Heart right ventricle (tissue), 16 donors: ENCODE measurements at regions not wholly inside any gene's neighbourhood (a gene's known extent, or its start where the extent isn't known, plus 50 kb on each side); places are given as distances from the start of the nearest gene placed in this dataset.

Experiments used
- ATAC-seq, 8 donors: fragments of 200-7000 bp; cut with Tn5 transposase; one replicate each; pipeline ENCODE4 v1.9.1; 2020; ENCODE audit warnings: mild to moderate bottlenecking in 8 of 8, moderate library complexity in 8 of 8, moderate number of reproducible peaks in 1 of 8
- DNase-seq, 2 donors: peaks; one replicate each; pipeline ENCODE4 v3.0.0-alpha.2; 2020
- H3K27ac ChIP-seq, 10 donors: fragments of 200-600 bp; sonication (generic) in 2 of 10; one replicate each; pipeline versions ENCODE4 v1.5.0 to v1.8.0; 2020 to 2022; ENCODE audit warnings: mild to moderate bottlenecking in 3 of 10
- H3K27me3 ChIP-seq, 7 donors: fragments of 200-600 bp; one replicate each; pipeline ENCODE4 v1.8.0; 2021 to 2022; ENCODE audit warnings: mild to moderate bottlenecking in 2 of 7
- H3K36me3 ChIP-seq, 9 donors: fragments of 200-600 bp; sonication (generic) in 1 of 9; one replicate each; pipeline versions ENCODE4 v1.5.0 to v1.8.0; 2020 to 2022; ENCODE audit warnings: mild to moderate bottlenecking in 2 of 9
- H3K4me1 ChIP-seq, 9 donors: fragments of 200-600 bp; sonication (generic) in 1 of 9; one replicate each; pipeline versions ENCODE4 v1.5.0 to v1.8.0; 2020 to 2022; ENCODE audit warnings: mild to moderate bottlenecking in 4 of 9
- H3K4me3 ChIP-seq, 10 donors: fragments of 200-600 bp; sonication (generic) in 2 of 10; one replicate each; pipeline versions ENCODE4 v1.5.0 to v1.8.0; 2020 to 2022; ENCODE audit warnings: mild to moderate bottlenecking in 7 of 10, moderate library complexity in 2 of 10
- H3K9me3 ChIP-seq, 11 donors: fragments of 200-600 bp in 10 of 11; sonication (generic) in 2 of 11; one replicate each; pipeline versions ENCODE4 v1.5.0 to v1.8.0; 2013 to 2022; ENCODE audit warnings: mild to moderate bottlenecking in 2 of 11, control low read depth in 1 of 11, moderate library complexity in 1 of 11
- CTCF ChIP-seq, 9 donors: fragments of 200-600 bp; sonication (generic) in 2 of 9; IDR thresholded peaks; one replicate each; pipeline versions ENCODE4 v1.5.0 to v1.8.0; 2021 to 2022; ENCODE audit warnings: antibody characterized with exemption in 9 of 9, mild to moderate bottlenecking in 5 of 9, moderate library complexity in 1 of 9
- WGBS, 2 donors: extraction: QIAGEN DNeasy Blood & Tissue Kit; methylation state at CpG; one replicate each; pipeline ENCODE4 v1.1.7; 2013; ENCODE audit warnings: inconsistent platforms in 1 of 2; 5-methylcytosine and 5-hydroxymethylcytosine counted together
- intact Hi-C, 10 donors: fragments of 100-400 bp; cut with DNase I; formaldehyde crosslinking; loops; one replicate each; pipeline versions ENCODE4 v1.11.1 to v1.14.2; 2022
- donor health status: Arrhythmogenic right ventricular cardiomyopathy.
- donor health status: ischemic (EF 13 %, LVEDD 7.1; RV severe dilation, severe dysfunction).
- donor health status: healthy with polysubstance abuse.
- donor health status: DM: no; HTN: yes; CAD: no.
- donor health status: DM: no; HTN: no; CAD: no.
- donor health status: ischemic (EF 25% LVEDD 6.9; RV normal size, moderate dysfunction).
- donor health status: ischemic (EF 25% LVEDD 5.7; RV mildly dilated, moderate dysfunction).
- donor health status: healthy.
- donor health status: DM: yes; HTN: yes; CAD: no.
- donor health status: Ischemic cardiomyopathy.
- donor health status: ischemic (EF 35%, LVEDD 5.7; RV mildly dilated, moderate dysfunction).
- donor health status: nonischemic (EF 11% LVEDD 7.7; RV severe dilation, severe dysfunction).
- donor health status: DM: yes; HTN: yes; CAD: no.
- donor health status: PGD.
- donor health status: ischemic (EF 29% LVEDD 5.4; RV normal size, mild dysfunction).
- donor health status: nonischemic (EF 23%, LVEDD 6.1; RV moderate dilation, normal function).

GRCh38 chr3:96430079-96430478 lies 384.3 kb upstream of the EPHA6 start:
- ATAC-seq, result no peak
- no peak for DNase-seq
- Histone ChIP-seq H3K9me3 (no peaks in the 10 kb centered on the region), H3K4me1 (no peaks in the 10 kb centered on the region), H3K27ac (no peak overlapping the region), H3K36me3 (no peaks in the 10 kb centered on the region), H3K27me3 (no peaks in the 10 kb centered on the region), H3K4me3 (no peak overlapping the region)
- intact Hi-C loops, result no loop called here
- no peak for TF ChIP-seq CTCF (IDR thresholded peaks at IDR 0.05)
- WGBS, 2 donors, result 69 to 75% methylated on average over 2 of the region's 2 CpGs

DNA sequence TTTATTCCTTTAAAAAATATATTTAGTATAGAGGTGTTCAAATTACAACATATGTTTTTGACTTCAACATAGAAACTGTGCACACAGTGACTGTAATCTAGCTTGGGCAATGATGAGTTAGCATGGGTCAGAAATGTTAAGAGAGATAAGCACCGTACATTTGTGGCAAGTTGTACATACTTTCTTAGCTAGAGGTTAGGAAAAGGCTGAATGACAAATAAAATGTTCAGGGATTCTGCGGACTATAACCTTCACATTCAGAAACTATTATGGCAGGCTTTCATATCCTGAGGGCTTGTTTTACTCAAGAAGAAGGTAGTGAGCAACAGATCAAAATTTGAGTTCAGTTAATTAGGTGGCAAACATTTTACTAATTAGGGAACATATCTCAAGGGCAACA lies 379.7 kb upstream of the EPHA6 start:
- Histone ChIP-seq H3K27me3 (no peaks in the 10 kb centered on the region), H3K27ac (no peak overlapping the region), H3K36me3 (no peaks in the 10 kb centered on the region), H3K9me3 (peaks cover 0 to 14% (median 0%) of the 10 kb centered on the region in 11 donors), H3K4me3 (no peak overlapping the region), H3K4me1 (no peaks in the 10 kb centered on the region)
- DNase-seq (no peak), ATAC-seq (no peak)
- 63 to 67% methylated on average over 2 of the region's 2 CpGs for WGBS, 2 donors
- no peak for TF ChIP-seq CTCF (IDR thresholded peaks at IDR 0.05)
- intact Hi-C loops, result no loop called here

GRCh38 chr3:96449346-96449745 lies 365.0 kb upstream of the EPHA6 start:
- no peaks in the 10 kb centered on the region for H3K36me3 ChIP-seq
- no peak for TF ChIP-seq CTCF (IDR thresholded peaks at IDR 0.05)
- WGBS, 2 donors, result 50 to 57% methylated on average over 1 of the region's 1 CpG
- H3K27me3 ChIP-seq, result no peaks in the 10 kb centered on the region
- H3K9me3 ChIP-seq, result no peaks in the 10 kb centered on the region
- no peak overlapping the region for H3K27ac ChIP-seq
- DNase-seq (no peak), ATAC-seq (no peak)
- intact Hi-C loops, result no loop called here
- no peaks in the 10 kb centered on the region for H3K4me1 ChIP-seq
- no peak overlapping the region for H3K4me3 ChIP-seq

GRCh38 chr3:96449803-96450202 lies 364.6 kb upstream of the EPHA6 start:
- Histone ChIP-seq H3K36me3 (no peaks in the 10 kb centered on the region), H3K27me3 (no peaks in the 10 kb centered on the region), H3K4me3 (no peak overlapping the region), H3K4me1 (no peaks in the 10 kb centered on the region), H3K27ac (no peak overlapping the region), H3K9me3 (no peaks in the 10 kb centered on the region)
- ATAC-seq (no peak), DNase-seq (no peak)
- intact Hi-C loops, result no loop called here
- WGBS, 2 donors, result 50 to 52% methylated on average over 4 of the region's 4 CpGs
- no peak for TF ChIP-seq CTCF (IDR thresholded peaks at IDR 0.05)

DNA sequence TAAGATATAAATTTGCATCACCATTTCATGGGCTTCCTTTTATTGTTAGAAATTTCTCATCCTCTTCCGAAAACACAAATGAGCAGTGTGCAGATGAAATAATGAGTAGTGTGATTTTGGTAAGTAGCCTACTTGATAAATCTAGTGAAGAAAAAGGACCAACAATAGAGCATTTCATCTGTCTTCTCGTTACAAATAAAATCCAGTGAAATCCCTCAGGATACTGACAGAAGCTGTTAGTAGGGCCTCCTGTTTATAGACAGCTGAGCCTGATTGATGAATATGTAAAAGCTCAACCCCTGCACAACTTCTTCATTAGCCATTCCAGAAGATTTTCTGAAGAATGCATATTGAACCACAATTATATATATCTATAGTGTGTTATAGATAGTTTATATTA lies 363.7 kb upstream of the EPHA6 start:
- no peak for ATAC-seq
- Histone ChIP-seq H3K9me3 (peaks cover 0 to 8% (median 0%) of the 10 kb centered on the region in 11 donors), H3K4me3 (no peak overlapping the region), H3K27ac (no peak overlapping the region), H3K36me3 (no peaks in the 10 kb centered on the region), H3K4me1 (no peaks in the 10 kb centered on the region), H3K27me3 (no peaks in the 10 kb centered on the region)
- 64 to 79% methylated on average over 2 of the region's 2 CpGs for WGBS, 2 donors
- no peak for DNase-seq
- no peak for TF ChIP-seq CTCF (IDR thresholded peaks at IDR 0.05)
- intact Hi-C loops, result no loop called here
